RPMI8226 (cell line): ENCODE measurements at regions not wholly inside any gene's neighbourhood (a gene's known extent, or its start where the extent isn't known, plus 50 kb on each side); places are given as distances from the start of the nearest gene placed in this dataset.
"Not testable (repeated sequence)": the region's sequence is repeated elsewhere in the genome, so short reads cannot be mapped to it uniquely, and the experiment has no call there.

Experiments used
- DNase-seq: peaks from one replicate; pipeline ENCODE4 v3.0.0-alpha.2; 2015

GRCh38 chr4:22630161-22630975 is 62.4 kb upstream of the GBA3 start:
- DNase-seq: not testable (repeated sequence)

DNA sequence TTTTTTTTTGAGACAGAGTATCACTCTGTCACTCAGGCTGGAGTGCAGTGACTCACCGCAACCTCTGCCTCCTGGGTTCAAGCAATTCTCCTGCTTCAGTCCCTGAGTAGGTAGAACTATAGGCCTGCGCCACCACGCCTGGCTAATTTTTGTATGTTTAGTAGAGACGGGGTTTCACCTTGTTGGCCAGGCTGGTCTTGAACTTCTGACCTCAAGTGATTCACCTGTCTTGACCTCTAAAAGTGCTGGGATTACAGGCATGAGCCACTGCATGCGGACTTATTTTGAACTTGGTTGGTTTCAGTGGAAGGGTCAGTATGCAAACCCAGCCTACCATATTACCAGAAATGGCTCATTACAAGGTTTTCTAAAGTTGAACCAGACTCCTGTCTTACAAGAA is 61.6 kb upstream of the GBA3 start:
- not testable (repeated sequence) for DNase-seq

- no peak for DNase-seq
These were observed 58.1 kb upstream of the GBA3 start for GRCh38 chr4:22634541-22635181.

- DNase-seq: not testable (repeated sequence)
These were observed 57.6 kb upstream of the GBA3 start for GRCh38 chr4:22635182-22635549.

- peak; percentile 3 for DNase-seq
These were observed 57.0 kb upstream of the GBA3 start for GRCh38 chr4:22635692-22636091.

GRCh38 chr4:22637306-22637705 is 55.4 kb upstream of the GBA3 start:
- DNase-seq: no peak
